IMR-90 (cell line): ENCODE measurements at regions not wholly inside any gene's neighbourhood (a gene's known extent, or its start where the extent isn't known, plus 50 kb on each side); places are given as distances from the start of the nearest gene placed in this dataset.
"Not testable (repeated sequence)": the region's sequence is repeated elsewhere in the genome, so short reads cannot be mapped to it uniquely, and the experiment has no call there.

Experiments
- ATAC-seq: fragments of 200-7000 bp; cut with Tn5 transposase; 2 replicates; pipeline ENCODE4 v1.9.1; 2020; ENCODE audit warnings: low read depth, mild to moderate bottlenecking, moderate library complexity
- BruUV-seq: library from RNA; stranded (reverse); fragments of 400-500 nt; replicated peaks from 2 replicates; lab custom pipeline; 2021; lab: Mats Ljungman, UMichigan
- CTCF ChIA-PET: fragments of 300-600 bp; formaldehyde crosslinking; extraction: SDS; loops from one replicate; lab custom pipeline; 2021; ENCODE audit warnings: antibody characterized with exemption; lab: Yijun Ruan, JAX
- POLR2A ChIA-PET: fragments of 300-600 bp; sonication (Branson Sonifier 250); formaldehyde crosslinking; loops from one replicate; lab custom pipeline; 2022; ENCODE audit warnings: antibody characterized with exemption; ENCODE audit not compliant: unreplicated experiment; lab: Charles Lee
- DNase-seq: peaks from one replicate; pipeline ENCODE4 v3.0.0; 2013
- H2AFZ ChIP-seq: replicated peaks from 2 replicates; pipeline ENCODE3; 2013; ENCODE audit warnings: low read length, mild to moderate bottlenecking; ENCODE audit not compliant: poor library complexity
- H2AK5ac ChIP-seq: 2 replicates; pipeline ENCODE4 v1.6.1; 2013; ENCODE audit warnings: low read depth, low read length, inconsistent platforms
- H2AK9ac ChIP-seq: replicated peaks from 2 replicates; pipeline ENCODE3; 2013; ENCODE audit warnings: mild to moderate bottlenecking, low read depth, low read length, moderate library complexity; ENCODE audit not compliant: poor library complexity
- H2BK120ac ChIP-seq: 2 replicates; pipeline ENCODE4 v1.6.1; 2013; ENCODE audit warnings: low read depth, low read length, inconsistent platforms
- H2BK15ac ChIP-seq: 3 replicates; pipeline ENCODE4 v1.6.1; 2013; ENCODE audit warnings: low read depth, low read length, inconsistent platforms
- H2BK20ac ChIP-seq: 2 replicates; pipeline ENCODE4 v1.6.1; 2013; ENCODE audit warnings: low read depth, mild to moderate bottlenecking, inconsistent platforms, low read length, moderate library complexity
- H2BK5ac ChIP-seq: 2 replicates; pipeline ENCODE4 v1.6.1; 2013; ENCODE audit warnings: mild to moderate bottlenecking, low read depth, low read length, inconsistent platforms; ENCODE audit not compliant: poor library complexity, severe bottlenecking
- H3K14ac ChIP-seq: replicated peaks from 2 replicates; pipeline ENCODE4 v1.6.1; 2013; ENCODE audit warnings: low read depth, low read length, inconsistent platforms
- H3K18ac ChIP-seq: 2 replicates; pipeline ENCODE4 v1.6.1; 2013; ENCODE audit warnings: low read depth, low read length, control low read depth
- H3K23ac ChIP-seq: 2 replicates; pipeline ENCODE4 v1.6.1; 2013; ENCODE audit warnings: low read depth, low read length, inconsistent platforms
- H3K27ac ChIP-seq: 2 replicates; pipeline ENCODE4 v1.5.1; 2013; ENCODE audit warnings: mild to moderate bottlenecking, control low read depth, low read length; ENCODE audit not compliant: insufficient read depth
- H3K27me3 ChIP-seq: 2 replicates; pipeline ENCODE4 v1.6.1; 2013; ENCODE audit warnings: low read length; ENCODE audit not compliant: control insufficient read depth, insufficient read depth
- H3K36me3 ChIP-seq: 2 replicates; pipeline ENCODE4 v1.6.1; 2013; ENCODE audit warnings: low read length, mixed read lengths; ENCODE audit not compliant: control insufficient read depth, insufficient read depth
- H3K4ac ChIP-seq: 2 replicates; pipeline ENCODE4 v1.6.1; 2013; ENCODE audit warnings: low read depth, low read length, inconsistent platforms
- H3K4me1 ChIP-seq: 2 replicates; pipeline ENCODE4 v1.6.1; 2013; ENCODE audit warnings: low read length, mixed read lengths; ENCODE audit not compliant: control insufficient read depth, insufficient read depth
- H3K4me2 ChIP-seq: 2 replicates; pipeline ENCODE4 v1.6.1; 2013; ENCODE audit warnings: low read depth, mild to moderate bottlenecking, control low read depth, low read length, moderate library complexity
- H3K4me3 ChIP-seq: 2 replicates; pipeline ENCODE4 v1.5.1; 2013; ENCODE audit warnings: low read depth, mild to moderate bottlenecking, control low read depth, low read length, moderate library complexity; ENCODE audit not compliant: insufficient read depth
- H3K56ac ChIP-seq: 2 replicates; pipeline ENCODE4 v1.6.1; 2013; ENCODE audit warnings: low read length, inconsistent platforms; ENCODE audit not compliant: insufficient read depth; ENCODE audit errors: extremely low read depth
- H3K79me1 ChIP-seq, 2 experiments: 2 replicates each; pipeline ENCODE4 v1.6.1; 2013; ENCODE audit warnings: low read length in 2 of 2, inconsistent platforms in 1 of 2, low read depth in 1 of 2
- H3K9ac ChIP-seq: 2 replicates; pipeline ENCODE4 v1.6.1; 2013; ENCODE audit warnings: low read depth, low read length, control low read depth
- H3K9me1 ChIP-seq: 2 replicates; pipeline ENCODE4 v1.6.1; 2013; ENCODE audit warnings: low read length, inconsistent platforms; ENCODE audit not compliant: insufficient read depth
- H3K9me3 ChIP-seq: 2 replicates; pipeline ENCODE4 v1.6.1; 2013; ENCODE audit warnings: low read length; ENCODE audit not compliant: control insufficient read depth, insufficient read depth
- H4K20me1 ChIP-seq: 2 replicates; pipeline ENCODE4 v1.6.1; 2013; ENCODE audit warnings: low read length, inconsistent platforms; ENCODE audit not compliant: insufficient read depth
- H4K5ac ChIP-seq: 2 replicates; pipeline ENCODE4 v1.6.1; 2013; ENCODE audit warnings: mild to moderate bottlenecking, low read depth, low read length, control low read depth
- H4K8ac ChIP-seq, 2 experiments: 2 replicates each; pipeline ENCODE4 v1.6.1; 2013; ENCODE audit warnings: low read depth in 2 of 2, low read length in 2 of 2, control low read depth in 1 of 2, inconsistent platforms in 1 of 2
- H4K91ac ChIP-seq: 2 replicates; pipeline ENCODE4 v1.6.1; 2013; ENCODE audit warnings: low read depth, low read length, inconsistent platforms; ENCODE audit not compliant: insufficient read depth
- WGBS, 2 experiments: methylation state at CpG; one replicate each; pipeline versions ENCODE4 v1.1.5 to v1.1.7; 2013; ENCODE audit warnings: missing lambda C conversion rate in 2 of 2; ENCODE audit not compliant: insufficient read length in 1 of 2; ENCODE audit errors: extremely low coverage in 2 of 2; 5-methylcytosine and 5-hydroxymethylcytosine counted together
- dilution Hi-C: fragments of 300-500 bp; cut with HindIII; formaldehyde crosslinking; loops from one replicate; pipeline ENCODE4 v1.14.3; 2018; ENCODE audit warnings: low sequenced_read_pairs; ENCODE audit not compliant: unreplicated experiment
- in situ Hi-C: fragments of 300-500 bp; cut with MboI; formaldehyde crosslinking; loops from 3 replicates; pipeline ENCODE4 v1.14.3; 2019; ENCODE audit warnings: low sequenced_read_pairs, inconsistent platforms, mixed read lengths
- intact Hi-C: fragments of 100-400 bp; cut with micrococcal nuclease; formaldehyde crosslinking; loops from 2 replicates; pipeline ENCODE4 v1.10.0; 2022

GRCh38 chr16:33593344-33593743 lies 133.9 kb downstream of the TP53TG3F start:
- not testable (repeated sequence) for H3K9ac ChIP-seq

GRCh38 chr16:33595074-33595473 lies 135.7 kb downstream of the TP53TG3F start:
- H3K4me3 ChIP-seq, CTCF ChIA-PET, BruUV-seq, ATAC-seq, H3K27ac ChIP-seq, H2BK5ac ChIP-seq, H3K79me1 ChIP-seq, H2AK5ac ChIP-seq, H2AFZ ChIP-seq, H4K5ac ChIP-seq, H3K23ac ChIP-seq, H3K4me2 ChIP-seq, H3K56ac ChIP-seq, H3K14ac ChIP-seq, H3K36me3 ChIP-seq, H3K9me3 ChIP-seq, intact Hi-C loops, H3K27me3 ChIP-seq, H3K9ac ChIP-seq, H4K91ac ChIP-seq, H3K9me1 ChIP-seq, H3K18ac ChIP-seq, H3K4ac ChIP-seq, dilution Hi-C loops, H3K4me1 ChIP-seq, POLR2A ChIA-PET, in situ Hi-C loops, H2BK15ac ChIP-seq, H4K20me1 ChIP-seq, H4K8ac ChIP-seq, H2BK120ac ChIP-seq, H2AK9ac ChIP-seq, H2BK20ac ChIP-seq, DNase-seq: not testable (repeated sequence)
- WGBS, 2 experiments = no CpG with 5 or more reads among the region's 7 CpGs

More at GRCh38 chr16:33593344-33593743, 133.9 kb downstream of the TP53TG3F start:
- H3K36me3 ChIP-seq, H2AK9ac ChIP-seq, H3K4ac ChIP-seq, H3K4me3 ChIP-seq, H2BK120ac ChIP-seq, BruUV-seq, dilution Hi-C loops, H4K8ac ChIP-seq, H3K9me1 ChIP-seq, H2BK20ac ChIP-seq, H2BK15ac ChIP-seq, ATAC-seq, H3K4me1 ChIP-seq, H4K91ac ChIP-seq, H3K23ac ChIP-seq, H4K20me1 ChIP-seq, H3K14ac ChIP-seq, H2AFZ ChIP-seq, H3K4me2 ChIP-seq, H2AK5ac ChIP-seq, POLR2A ChIA-PET, H3K9me3 ChIP-seq, H3K18ac ChIP-seq, H3K56ac ChIP-seq, in situ Hi-C loops, CTCF ChIA-PET, intact Hi-C loops, DNase-seq, H3K27me3 ChIP-seq, H3K27ac ChIP-seq, H2BK5ac ChIP-seq, H4K5ac ChIP-seq, H3K79me1 ChIP-seq: not testable (repeated sequence)
- WGBS, 2 experiments = no CpG with 5 or more reads among the region's 6 CpGs
